Muscle layer of duodenum (tissue), 2 donors: ENCODE measurements at regions not wholly inside any gene's neighbourhood (a gene's known extent, or its start where the extent isn't known, plus 50 kb on each side); places are given as distances from the start of the nearest gene placed in this dataset.

Experiments
- H3K27ac ChIP-seq: one replicate; pipeline ENCODE4 v1.7.0; 2013; ENCODE audit warnings: mild to moderate bottlenecking, low read length
- H3K27me3 ChIP-seq: one replicate; pipeline ENCODE4 v1.7.0; 2013; ENCODE audit warnings: low read depth, mild to moderate bottlenecking, control low read depth, low read length
- H3K36me3 ChIP-seq, 2 donors: one replicate each; pipeline ENCODE4 v1.7.0; 2013; ENCODE audit warnings: low read length in 2 of 2, control low read depth in 1 of 2, mild to moderate bottlenecking in 1 of 2; ENCODE audit not compliant: insufficient read depth in 2 of 2, control insufficient read depth in 1 of 2
- H3K4me1 ChIP-seq, 2 donors: one replicate each; pipeline ENCODE4 v1.7.0; 2013; ENCODE audit warnings: low read length in 2 of 2, mild to moderate bottlenecking in 2 of 2, control low read depth in 1 of 2, moderate library complexity in 1 of 2; ENCODE audit not compliant: insufficient read depth in 2 of 2, control insufficient read depth in 1 of 2
- H3K4me3 ChIP-seq, 2 donors: one replicate each; pipeline ENCODE4 v1.7.0; 2013; ENCODE audit warnings: low read length in 2 of 2, low read depth in 1 of 2, mild to moderate bottlenecking in 1 of 2
- H3K9me3 ChIP-seq, 2 donors: one replicate each; pipeline ENCODE4 v1.7.0; 2013; ENCODE audit warnings: low read length in 2 of 2, control low read depth in 1 of 2, mild to moderate bottlenecking in 1 of 2; ENCODE audit not compliant: control insufficient read depth in 1 of 2
- donor health status: healthy.

- Histone ChIP-seq H3K9me3 (no peaks in the 10 kb centered on the region), H3K27ac (no peak overlapping the region), H3K36me3 (no peaks in the 10 kb centered on the region)
Observed at GRCh38 chr6:40957616-40958492, 81.2 kb downstream of the UNC5CL start.

DNA sequence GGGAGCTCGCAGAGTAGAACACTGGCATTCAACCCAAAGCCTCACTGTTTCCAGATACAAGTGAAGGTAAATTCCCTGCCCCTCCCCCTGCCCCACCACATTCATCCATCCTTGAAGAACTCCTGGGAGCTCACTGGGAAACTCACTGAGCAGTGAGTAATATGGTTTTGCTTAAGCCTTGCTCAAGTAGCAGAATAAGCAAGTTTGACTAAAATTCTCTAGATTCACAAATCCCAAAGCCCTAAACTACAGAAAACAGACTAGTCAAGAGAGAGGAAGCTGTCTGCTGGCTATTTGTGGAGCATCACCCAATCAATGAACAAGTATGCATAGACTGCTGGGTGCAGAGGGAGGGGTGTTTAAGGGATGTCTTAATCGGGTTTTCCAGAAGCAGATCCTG lies 82.1 kb downstream of the UNC5CL start:
- H3K36me3 ChIP-seq = no peaks in the 10 kb centered on the region
- H3K4me3 ChIP-seq = no peak overlapping the region
- no peak overlapping the region for H3K27ac ChIP-seq
- H3K4me1 ChIP-seq = no peaks in the 10 kb centered on the region
- H3K27me3 ChIP-seq = no peaks in the 10 kb centered on the region
- no peaks in the 10 kb centered on the region for H3K9me3 ChIP-seq

More at GRCh38 chr6:40957616-40958492, 81.2 kb downstream of the UNC5CL start:
- Histone ChIP-seq H3K4me3 (no peak overlapping the region), H3K4me1 (no peaks in the 10 kb centered on the region), H3K27me3 (no peaks in the 10 kb centered on the region)

DNA sequence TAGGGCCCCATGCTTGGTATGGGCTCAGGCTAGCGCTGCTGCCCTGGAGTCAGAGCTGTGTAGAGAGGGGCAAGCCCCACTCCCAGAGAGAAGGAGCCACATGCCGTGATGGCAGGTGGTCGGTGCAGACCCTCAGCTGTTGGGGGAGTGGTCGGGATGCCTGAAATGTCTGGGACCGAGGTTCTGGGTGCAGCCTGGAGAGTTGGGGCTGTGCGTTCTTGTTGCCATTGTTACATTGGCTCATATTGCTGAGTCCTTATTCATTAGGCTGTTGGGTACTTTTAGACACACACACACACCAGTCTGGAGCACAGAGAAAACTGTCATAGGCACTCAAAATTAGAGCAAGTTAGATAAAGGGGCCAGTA lies 83.9 kb downstream of the UNC5CL start:
- no peaks in the 10 kb centered on the region for H3K36me3 ChIP-seq
- H3K4me3 ChIP-seq = no peak overlapping the region
- H3K9me3 ChIP-seq = no peaks in the 10 kb centered on the region
- H3K4me1 ChIP-seq = no peaks in the 10 kb centered on the region
- no peaks in the 10 kb centered on the region for H3K27me3 ChIP-seq
- no peak overlapping the region for H3K27ac ChIP-seq

DNA sequence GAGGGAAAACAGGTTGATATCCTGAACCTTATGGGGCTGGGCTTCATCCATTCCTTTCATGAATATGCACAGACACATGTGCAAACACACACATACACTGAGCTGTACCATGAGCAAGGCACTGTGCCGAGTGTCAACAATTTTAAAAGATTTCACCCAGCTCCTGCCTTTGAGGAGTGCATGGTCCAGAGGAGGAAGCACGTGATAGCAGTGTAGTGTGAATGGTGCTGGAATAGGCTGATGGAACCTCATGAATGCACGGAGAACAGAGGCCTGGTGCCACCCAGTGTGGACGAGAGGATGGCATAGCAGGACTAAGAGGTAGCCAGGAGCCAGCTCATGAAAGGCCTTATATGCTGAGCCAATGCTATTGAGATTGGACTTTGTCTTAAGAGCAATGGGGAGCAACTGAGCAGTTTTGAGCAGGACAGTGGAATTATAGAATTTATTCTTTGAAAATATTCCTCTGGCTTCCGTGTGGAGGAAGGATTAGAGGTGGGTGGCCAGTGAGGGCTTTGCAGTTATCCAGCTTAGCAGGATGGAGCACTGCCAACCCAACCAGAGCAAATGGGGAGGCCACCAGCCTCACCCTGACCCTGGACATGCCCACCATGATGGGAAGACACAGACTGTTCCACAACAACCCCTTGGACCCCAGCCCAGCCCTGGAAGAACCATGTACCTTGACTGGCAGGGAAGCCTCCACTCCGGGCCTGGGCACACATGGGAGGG lies 84.4 kb downstream of the UNC5CL start:
- H3K4me3 ChIP-seq = no peak overlapping the region
- H3K4me1 ChIP-seq = no peaks in the 10 kb centered on the region
- no peaks in the 10 kb centered on the region for H3K9me3 ChIP-seq
- H3K27ac ChIP-seq = no peak overlapping the region
- no peaks in the 10 kb centered on the region for H3K27me3 ChIP-seq
- no peaks in the 10 kb centered on the region for H3K36me3 ChIP-seq

DNA sequence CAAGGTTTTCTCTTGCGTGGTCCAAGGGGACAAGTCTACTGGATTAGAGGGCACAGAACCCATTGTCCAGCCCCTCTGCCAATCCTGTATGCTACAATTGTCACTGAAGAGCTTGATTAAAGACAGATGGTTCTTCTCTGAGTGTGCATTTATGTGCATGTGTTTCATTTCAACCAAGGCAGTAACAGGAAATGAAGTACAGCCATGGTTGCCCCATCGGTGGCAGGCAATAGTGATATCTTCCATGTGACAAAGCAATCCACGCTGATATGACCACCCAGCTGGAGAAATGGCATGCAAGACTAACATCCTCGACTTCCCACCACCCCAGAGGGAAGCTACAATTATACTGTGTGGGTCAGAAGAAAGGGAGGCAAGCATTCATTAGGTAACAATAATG lies 85.5 kb downstream of the UNC5CL start:
- no peaks in the 10 kb centered on the region for H3K36me3 ChIP-seq
- H3K27ac ChIP-seq = no peak overlapping the region
- H3K9me3 ChIP-seq = no peaks in the 10 kb centered on the region
- H3K27me3 ChIP-seq = no peaks in the 10 kb centered on the region
- no peaks in the 10 kb centered on the region for H3K4me1 ChIP-seq
- no peak overlapping the region for H3K4me3 ChIP-seq

GRCh38 chr6:40950986-40951698 lies 87.9 kb downstream of the UNC5CL start:
- Histone ChIP-seq H3K27me3 (no peaks in the 10 kb centered on the region), H3K4me3 (no peak overlapping the region), H3K9me3 (no peaks in the 10 kb centered on the region), H3K36me3 (no peaks in the 10 kb centered on the region), H3K27ac (no peak overlapping the region), H3K4me1 (no peaks in the 10 kb centered on the region)

GRCh38 chr6:40948570-40948969 lies 90.5 kb downstream of the UNC5CL start:
- Histone ChIP-seq H3K4me1 (no peaks in the 10 kb centered on the region), H3K9me3 (no peaks in the 10 kb centered on the region), H3K27ac (no peak overlapping the region), H3K4me3 (no peak overlapping the region), H3K36me3 (no peaks in the 10 kb centered on the region), H3K27me3 (no peaks in the 10 kb centered on the region)

DNA sequence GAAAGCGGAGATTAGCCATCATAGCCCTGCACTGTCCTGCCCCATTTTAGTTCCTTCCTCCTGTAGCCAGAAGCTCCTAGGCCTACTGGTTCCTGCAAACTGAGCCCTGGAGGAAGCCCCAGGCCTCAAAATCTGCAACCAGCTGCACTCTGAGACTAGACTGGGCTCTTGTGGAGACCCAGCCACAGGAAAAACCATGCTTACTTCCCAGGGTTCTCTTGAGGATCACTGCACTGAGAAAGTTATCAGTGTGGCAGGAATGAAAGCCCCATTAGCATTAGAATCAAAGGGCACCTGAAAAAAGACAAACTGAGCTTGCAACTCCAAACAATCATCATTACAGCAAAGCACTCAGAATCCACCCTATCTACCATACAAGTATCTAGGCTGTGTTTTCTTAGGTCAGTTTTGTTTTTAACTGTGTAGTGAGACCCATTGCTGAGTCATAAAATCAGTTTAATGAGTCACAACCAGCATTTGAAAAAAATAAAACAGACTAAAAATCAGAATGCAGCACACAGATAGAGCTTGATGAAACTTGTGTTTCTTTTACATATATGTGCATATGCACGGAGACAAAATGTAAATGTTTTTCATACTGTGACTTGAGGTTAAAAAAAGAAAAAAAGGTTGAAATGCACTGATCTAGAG lies 91.0 kb downstream of the UNC5CL start:
- H3K27ac ChIP-seq = no peak overlapping the region
- no peaks in the 10 kb centered on the region for H3K4me1 ChIP-seq
- no peak overlapping the region for H3K4me3 ChIP-seq
- H3K36me3 ChIP-seq = no peaks in the 10 kb centered on the region
- H3K27me3 ChIP-seq = no peaks in the 10 kb centered on the region
- no peaks in the 10 kb centered on the region for H3K9me3 ChIP-seq

- no peak overlapping the region for H3K27ac ChIP-seq
- H3K4me1 ChIP-seq = no peaks in the 10 kb centered on the region
- no peaks in the 10 kb centered on the region for H3K27me3 ChIP-seq
- H3K36me3 ChIP-seq = no peaks in the 10 kb centered on the region
- no peak overlapping the region for H3K4me3 ChIP-seq
- no peaks in the 10 kb centered on the region for H3K9me3 ChIP-seq
Observed at GRCh38 chr6:40946738-40947301, 92.2 kb downstream of the UNC5CL start.

- H3K27ac ChIP-seq = no peak overlapping the region
- H3K4me1 ChIP-seq = no peaks in the 10 kb centered on the region
- no peak overlapping the region for H3K4me3 ChIP-seq
- H3K27me3 ChIP-seq = no peaks in the 10 kb centered on the region
- no peaks in the 10 kb centered on the region for H3K9me3 ChIP-seq
- no peaks in the 10 kb centered on the region for H3K36me3 ChIP-seq
Observed at GRCh38 chr6:40937491-40937890, 101.5 kb downstream of the UNC5CL start.

DNA sequence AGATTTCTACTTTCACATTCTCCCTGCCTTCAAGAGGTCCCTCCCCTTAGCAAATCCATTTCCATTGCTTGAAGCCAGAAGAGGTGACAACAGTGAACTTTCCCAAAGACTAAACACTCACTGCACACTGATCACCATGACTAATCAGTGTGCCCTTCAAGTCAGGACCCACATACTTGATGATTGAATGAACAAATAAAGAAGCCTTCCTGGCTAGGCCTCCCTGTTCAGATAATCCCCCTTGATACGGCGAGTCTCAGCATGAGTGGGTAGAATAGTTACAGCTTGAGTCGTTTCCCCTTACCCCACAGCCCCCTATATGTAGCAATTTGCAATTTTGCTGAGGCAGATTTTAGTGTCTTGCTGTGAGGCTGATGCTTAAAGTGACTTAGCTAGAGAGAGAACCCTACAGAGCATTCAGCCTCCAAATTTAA lies 102.2 kb downstream of the UNC5CL start:
- H3K4me1 ChIP-seq = no peaks in the 10 kb centered on the region
- no peak overlapping the region for H3K4me3 ChIP-seq
- no peak overlapping the region for H3K27ac ChIP-seq
- H3K36me3 ChIP-seq = no peaks in the 10 kb centered on the region
- H3K9me3 ChIP-seq = no peaks in the 10 kb centered on the region
- no peaks in the 10 kb centered on the region for H3K27me3 ChIP-seq
